ENCODE measurements at regions not wholly inside any gene's neighbourhood (a gene's known extent, or its start where the extent isn't known, plus 50 kb on each side); places are given as distances from the start of the nearest gene placed in this dataset.
A peak's percentile ranks its signal among the peaks of the same experiment; 100 is the strongest.

DNA sequence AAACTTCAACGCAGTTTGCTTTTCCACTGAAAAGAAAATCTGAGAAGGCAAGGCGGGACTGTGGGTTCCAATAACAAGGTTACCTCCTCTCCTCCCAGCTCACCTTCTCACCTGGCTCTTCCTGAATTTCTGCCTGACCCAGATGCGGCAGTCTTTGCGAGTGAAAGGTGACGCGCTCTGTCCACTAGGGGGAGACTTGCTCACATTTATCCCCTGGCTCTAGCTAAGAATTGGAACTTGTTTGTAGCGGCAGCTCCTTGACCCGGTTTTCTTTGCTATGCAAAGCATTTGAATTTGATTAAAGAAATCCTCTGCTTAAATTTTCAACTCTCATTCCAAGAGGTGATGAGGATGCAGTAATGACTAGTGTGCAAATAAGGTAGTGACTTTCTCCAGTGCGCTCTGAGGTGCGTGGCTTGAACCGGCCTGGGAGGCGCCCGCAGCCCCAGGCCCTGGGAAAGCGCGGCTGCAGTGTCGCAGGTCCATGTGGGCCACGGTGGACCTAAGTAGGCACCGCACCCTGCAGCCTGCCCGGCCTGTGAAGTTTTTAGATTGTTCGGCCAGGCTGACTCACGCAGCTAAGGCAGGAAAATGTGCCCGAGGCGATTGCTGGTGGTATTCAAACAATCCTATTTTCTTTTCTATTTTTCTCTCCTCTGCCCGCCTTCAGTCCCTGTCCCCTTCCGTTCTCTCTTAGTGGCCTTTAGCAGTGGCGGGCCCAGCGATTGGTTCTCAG lies 336.9 kb upstream of the NPSR1 start:
- TF ChIP-seq, protein P1, sequence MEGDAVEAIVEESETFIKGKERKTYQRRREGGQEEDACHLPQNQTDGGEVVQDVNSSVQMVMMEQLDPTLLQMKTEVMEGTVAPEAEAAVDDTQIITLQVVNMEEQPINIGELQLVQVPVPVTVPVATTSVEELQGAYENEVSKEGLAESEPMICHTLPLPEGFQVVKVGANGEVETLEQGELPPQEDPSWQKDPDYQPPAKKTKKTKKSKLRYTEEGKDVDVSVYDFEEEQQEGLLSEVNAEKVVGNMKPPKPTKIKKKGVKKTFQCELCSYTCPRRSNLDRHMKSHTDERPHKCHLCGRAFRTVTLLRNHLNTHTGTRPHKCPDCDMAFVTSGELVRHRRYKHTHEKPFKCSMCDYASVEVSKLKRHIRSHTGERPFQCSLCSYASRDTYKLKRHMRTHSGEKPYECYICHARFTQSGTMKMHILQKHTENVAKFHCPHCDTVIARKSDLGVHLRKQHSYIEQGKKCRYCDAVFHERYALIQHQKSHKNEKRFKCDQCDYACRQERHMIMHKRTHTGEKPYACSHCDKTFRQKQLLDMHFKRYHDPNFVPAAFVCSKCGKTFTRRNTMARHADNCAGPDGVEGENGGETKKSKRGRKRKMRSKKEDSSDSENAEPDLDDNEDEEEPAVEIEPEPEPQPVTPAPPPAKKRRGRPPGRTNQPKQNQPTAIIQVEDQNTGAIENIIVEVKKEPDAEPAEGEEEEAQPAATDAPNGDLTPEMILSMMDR (IDR thresholded peaks at IDR 0.05; ENCODE audit: low read depth, low read length, missing control alignments): peak; percentile 94
- in situ Hi-C loops (cut with HindIII; ENCODE audit: low pct_ligation_motif_present, low sequenced_read_pairs): no loop called here
- H3K27ac ChIP-seq: no peak overlapping the region
- no peaks in the 10 kb centered on the region for H3K27me3 ChIP-seq (replicated peaks)
- H3K36me3 ChIP-seq (replicated peaks): no peaks in the 10 kb centered on the region
- DNase-seq: peak; percentile 66
- H3K4me3 ChIP-seq (ENCODE audit: low read depth, low read length): peak overlapping the region; percentile 39

DNA sequence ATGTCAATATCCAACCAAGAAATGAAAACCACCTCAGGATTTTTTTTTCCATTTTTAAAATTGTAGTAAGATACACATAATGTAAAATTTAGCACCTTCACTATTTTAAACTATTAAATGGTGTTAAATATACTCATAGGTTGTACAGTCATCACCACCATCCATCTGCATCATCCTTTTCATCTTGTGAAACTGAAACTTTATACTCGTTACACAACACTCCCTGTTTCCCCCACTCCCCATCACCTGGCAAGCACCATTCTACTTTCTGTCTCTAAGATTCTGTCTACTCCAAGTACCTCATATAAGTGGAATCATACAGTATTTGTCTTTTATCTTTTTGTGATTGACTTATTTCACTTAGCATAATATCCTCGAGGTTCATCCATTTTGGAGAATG lies 335.2 kb upstream of the NPSR1 start:
- no peak overlapping the region for H3K27ac ChIP-seq
- in situ Hi-C loops (cut with HindIII; ENCODE audit: low pct_ligation_motif_present, low sequenced_read_pairs): no loop called here
- no peak overlapping the region for H3K4me3 ChIP-seq (ENCODE audit: low read depth, low read length)
- no peaks in the 10 kb centered on the region for H3K36me3 ChIP-seq (replicated peaks)
- TF ChIP-seq, protein P1 (IDR thresholded peaks at IDR 0.05; ENCODE audit: low read depth, low read length, missing control alignments): no peak
- DNase-seq: no peak
- H3K27me3 ChIP-seq (replicated peaks): no peaks in the 10 kb centered on the region

DNA sequence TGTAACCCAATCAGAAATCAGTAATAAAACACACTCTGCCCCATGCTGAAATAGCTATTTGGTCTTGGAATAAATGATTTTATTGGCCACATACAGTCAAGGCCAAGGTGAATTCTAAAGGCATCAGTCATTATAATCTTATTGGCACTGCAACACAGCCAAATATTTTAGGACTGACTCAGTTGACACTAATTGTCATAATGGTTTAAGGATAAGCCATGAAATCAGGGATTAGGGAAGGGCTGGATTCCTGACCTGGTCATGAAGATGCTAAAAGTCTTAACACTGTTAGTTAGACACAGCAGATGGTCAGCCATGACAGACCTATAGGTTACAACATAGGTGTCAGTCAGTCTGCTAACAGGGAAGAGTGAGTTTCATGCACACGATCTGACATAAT lies 330.3 kb upstream of the NPSR1 start:
- TF ChIP-seq, protein P1 (IDR thresholded peaks at IDR 0.05; ENCODE audit: low read depth, low read length, missing control alignments): no peak
- H3K4me3 ChIP-seq (ENCODE audit: low read depth, low read length): no peak overlapping the region
- H3K27me3 ChIP-seq (replicated peaks): no peaks in the 10 kb centered on the region
- H3K36me3 ChIP-seq (replicated peaks): no peaks in the 10 kb centered on the region
- H3K27ac ChIP-seq: no peak overlapping the region
- in situ Hi-C loops (cut with HindIII; ENCODE audit: low pct_ligation_motif_present, low sequenced_read_pairs): no loop called here
- DNase-seq: no peak

DNA sequence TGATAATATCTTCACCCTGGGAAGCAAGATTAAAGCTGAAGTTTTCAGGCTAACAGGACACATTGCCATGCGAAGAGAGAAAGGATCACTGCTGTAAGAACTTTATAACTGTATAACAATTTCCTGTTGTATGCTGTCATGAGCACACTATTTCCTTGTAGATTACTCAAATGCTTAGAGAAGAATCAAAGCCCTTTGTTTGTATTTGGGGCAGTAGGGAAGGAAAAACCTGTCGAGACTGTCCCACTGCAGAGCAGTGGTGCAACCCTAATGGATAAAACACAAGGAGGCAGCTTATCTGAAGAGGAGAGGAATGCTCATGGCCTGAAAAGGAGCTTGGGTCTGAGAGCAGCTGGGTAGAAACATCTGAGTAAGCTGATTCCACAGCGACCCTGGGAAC lies 327.7 kb upstream of the NPSR1 start:
- Histone ChIP-seq H3K36me3 (replicated peaks) (no peaks in the 10 kb centered on the region), H3K4me3 (ENCODE audit: low read depth, low read length) (no peak overlapping the region), H3K27ac (no peak overlapping the region), H3K27me3 (replicated peaks) (no peaks in the 10 kb centered on the region)
- in situ Hi-C loops (cut with HindIII; ENCODE audit: low pct_ligation_motif_present, low sequenced_read_pairs): no loop called here
- no peak for DNase-seq
- TF ChIP-seq, protein P1 (IDR thresholded peaks at IDR 0.05; ENCODE audit: low read depth, low read length, missing control alignments): no peak

DNA sequence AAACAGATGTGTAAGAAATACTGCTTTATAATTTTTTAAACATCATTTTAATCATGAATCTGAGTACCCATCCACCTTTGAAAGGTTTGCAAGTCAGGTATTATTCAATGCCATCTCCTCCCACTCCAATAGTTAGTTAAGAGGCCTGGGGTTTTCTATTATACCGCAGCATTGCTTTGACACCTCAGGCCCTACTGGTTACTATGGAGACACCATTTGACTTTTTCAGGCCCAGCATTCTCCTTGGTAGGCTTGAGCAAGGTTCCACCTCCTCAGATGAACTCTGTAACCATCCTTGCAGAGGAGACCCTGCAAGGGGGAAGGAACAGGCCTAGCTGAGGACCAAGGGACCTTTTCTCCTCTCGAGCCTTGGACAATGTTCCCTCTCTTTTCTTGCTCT lies 326.9 kb upstream of the NPSR1 start:
- Histone ChIP-seq H3K27ac (no peak overlapping the region), H3K36me3 (replicated peaks) (no peaks in the 10 kb centered on the region), H3K27me3 (replicated peaks) (no peaks in the 10 kb centered on the region), H3K4me3 (ENCODE audit: low read depth, low read length) (no peak overlapping the region)
- DNase-seq: no peak
- TF ChIP-seq, protein P1 (IDR thresholded peaks at IDR 0.05; ENCODE audit: low read depth, low read length, missing control alignments): no peak
- in situ Hi-C loops (cut with HindIII; ENCODE audit: low pct_ligation_motif_present, low sequenced_read_pairs): no loop called here

DNA sequence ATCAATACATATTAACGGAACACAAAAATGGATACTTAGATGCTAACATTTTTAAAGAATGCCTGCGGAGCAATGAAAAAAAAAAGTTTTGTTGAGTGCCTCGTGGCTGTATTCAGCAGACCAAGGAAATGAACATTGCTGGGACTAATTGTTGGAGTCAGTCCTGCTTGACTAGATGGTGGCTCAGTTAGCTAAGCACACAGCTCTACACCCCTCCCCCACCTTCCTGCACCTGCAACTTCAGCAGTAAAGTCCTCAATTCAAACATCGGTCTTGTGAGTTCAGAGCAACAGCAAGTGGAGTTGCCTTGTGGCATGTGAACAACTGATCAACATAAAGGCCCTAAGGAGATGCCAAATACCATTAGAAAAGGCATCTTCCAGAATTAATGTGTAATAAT lies 326.0 kb upstream of the NPSR1 start:
- no peak overlapping the region for H3K4me3 ChIP-seq (ENCODE audit: low read depth, low read length)
- H3K27me3 ChIP-seq (replicated peaks): no peaks in the 10 kb centered on the region
- no peak overlapping the region for H3K27ac ChIP-seq
- TF ChIP-seq, protein P1 (IDR thresholded peaks at IDR 0.05; ENCODE audit: low read depth, low read length, missing control alignments): no peak
- H3K36me3 ChIP-seq (replicated peaks): no peaks in the 10 kb centered on the region
- in situ Hi-C loops (cut with HindIII; ENCODE audit: low pct_ligation_motif_present, low sequenced_read_pairs): no loop called here
- no peak for DNase-seq
